HepG2 (cell line): ENCODE measurements at regions not wholly inside any gene's neighbourhood (a gene's known extent, or its start where the extent isn't known, plus 50 kb on each side); places are given as distances from the start of the nearest gene placed in this dataset.

ENCODE experiments used
- ATAC-seq: fragments of 200-7000 bp; cut with Tn5 transposase; 3 replicates; pipeline ENCODE4 v1.9.1; 2020; ENCODE audit warnings: mild to moderate bottlenecking, moderate library complexity
- BruUV-seq: library from RNA; stranded (reverse); fragments of 400-500 nt; replicated peaks from 2 replicates; lab custom pipeline; 2021; lab: Mats Ljungman, UMichigan
- CTCF ChIA-PET: fragments of 300-600 bp; formaldehyde crosslinking; extraction: SDS; loops from one replicate; lab custom pipeline; 2021; ENCODE audit warnings: low total read pairs, inconsistent platforms, low intra/inter-chr PET ratio; lab: Yijun Ruan, JAX
- POLR2A ChIA-PET: fragments of 350-600 bp; sonication (Branson Sonifier 250); formaldehyde crosslinking; loops from one replicate; lab custom pipeline; 2020; ENCODE audit warnings: antibody characterized with exemption, inconsistent platforms; lab: Yijun Ruan, JAX
- DNase-seq: peaks from one replicate; pipeline ENCODE4 v3.0.0-alpha.2; 2015; ENCODE audit warnings: low spot score
- FAIRE-seq: peaks from 3 replicates; lab custom pipeline; 2011; peaks lifted over from hg19 to GRCh38; lab: Jason Lieb, UNC
- H2AFZ ChIP-seq: one replicate; pipeline ENCODE4 v1.6.1; 2011; ENCODE audit warnings: low read length, inconsistent platforms
- H3K27ac ChIP-seq: fragments of 300-600 bp; 3 replicates; pipeline ENCODE4 v1.8.0; 2011; ENCODE audit warnings: mixed run types, mild to moderate bottlenecking, mixed read lengths, low read length, inconsistent platforms; ENCODE audit not compliant: insufficient read depth; ENCODE audit errors: extremely low read length
- H3K27me3 ChIP-seq, 2 experiments: fragments of 200-600 bp in 1 of 2; 2 replicates in 1 of 2; 3 replicates in 1 of 2; pipeline versions ENCODE4 v1.6.0 to v1.8.0; 2011; ENCODE audit warnings: low read length in 2 of 2, mild to moderate bottlenecking in 2 of 2, moderate library complexity in 2 of 2, inconsistent platforms in 1 of 2; ENCODE audit not compliant: insufficient read depth in 2 of 2, control insufficient read depth in 1 of 2
- H3K36me3 ChIP-seq, 2 experiments: fragments of 200-600 bp in 1 of 2; replicated peaks in 1 of 2; 2 replicates in 1 of 2; 3 replicates in 1 of 2; pipeline versions ENCODE4 v1.5.1 to v1.8.0; 2011; ENCODE audit warnings: low read length in 2 of 2, inconsistent platforms in 1 of 2; ENCODE audit not compliant: insufficient read depth in 2 of 2, control insufficient read depth in 1 of 2
- H3K4me1 ChIP-seq: 2 replicates; pipeline ENCODE4 v1.5.1; 2012; ENCODE audit warnings: low read length, inconsistent platforms; ENCODE audit not compliant: insufficient read depth
- H3K4me2 ChIP-seq: 2 replicates; pipeline ENCODE4 v1.6.0; 2011; ENCODE audit warnings: low read depth, low read length, inconsistent platforms
- H3K4me3 ChIP-seq, 3 experiments: fragments of 200-600 bp in 1 of 3; sonication (generic), shearing (Covaris generic) in 1 of 3; replicated peaks in 1 of 3; 2 replicates each; pipeline ENCODE4 v1.5.1; 2011 to 2016; ENCODE audit warnings: low read length in 3 of 3, inconsistent platforms in 2 of 3, low read depth in 2 of 3, mild to moderate bottlenecking in 2 of 3, control low read depth in 1 of 3, mixed read lengths in 1 of 3; ENCODE audit not compliant: insufficient read depth in 1 of 3
- H3K79me2 ChIP-seq: one replicate; pipeline ENCODE4 v1.6.1; 2011; ENCODE audit warnings: low read length, inconsistent platforms; ENCODE audit not compliant: insufficient read depth
- H3K9ac ChIP-seq: 2 replicates; pipeline ENCODE4 v1.6.0; 2011; ENCODE audit warnings: mild to moderate bottlenecking, low read depth, low read length, inconsistent platforms; ENCODE audit not compliant: insufficient read depth
- H3K9me3 ChIP-seq: 2 replicates; pipeline ENCODE4 v1.5.1; 2012; ENCODE audit warnings: mild to moderate bottlenecking, low read length
- H4K20me1 ChIP-seq: 2 replicates; pipeline ENCODE4 v1.6.0; 2011; ENCODE audit warnings: inconsistent platforms, mild to moderate bottlenecking, low read length, moderate library complexity; ENCODE audit not compliant: insufficient read depth
- BCL3 ChIP-seq: sonication (generic); formaldehyde crosslinking; IDR thresholded peaks from 2 replicates; pipeline ENCODE4 v1.5.1; 2020; ENCODE audit warnings: mild to moderate bottlenecking, missing genetic modification reagents, moderate library complexity
- ELK4 ChIP-seq: sonication (generic); formaldehyde crosslinking; IDR thresholded peaks from 2 replicates; pipeline ENCODE4 v1.9.0; 2021; ENCODE audit warnings: missing genetic modification reagents, borderline replicate concordance
- GTF3A ChIP-seq: sonication (generic); formaldehyde crosslinking; conservative IDR thresholded peaks from 2 replicates; pipeline ENCODE4 v1.4.0; 2020; ENCODE audit warnings: mild to moderate bottlenecking, missing genetic modification reagents
- HMGXB3 ChIP-seq: sonication (generic); formaldehyde crosslinking; IDR thresholded peaks from 2 replicates; pipeline ENCODE4 v1.4.0; 2020; ENCODE audit warnings: missing genetic modification reagents, borderline replicate concordance
- NFE2L1 ChIP-seq: sonication (generic); formaldehyde crosslinking; IDR thresholded peaks from 2 replicates; pipeline ENCODE4 v1.4.0; 2020; ENCODE audit warnings: missing genetic modification reagents, mild to moderate bottlenecking, borderline replicate concordance
- PHF20 ChIP-seq: sonication (generic); formaldehyde crosslinking; IDR thresholded peaks from 2 replicates; pipeline ENCODE4 v1.5.0; 2020; ENCODE audit warnings: mild to moderate bottlenecking, missing genetic modification reagents
- ZFP82 ChIP-seq: sonication (generic); formaldehyde crosslinking; IDR thresholded peaks from 2 replicates; pipeline ENCODE4 v1.5.1; 2020; ENCODE audit warnings: mild to moderate bottlenecking, missing genetic modification reagents, borderline replicate concordance
- ZFX ChIP-seq: sonication (generic); formaldehyde crosslinking; IDR thresholded peaks from 2 replicates; pipeline ENCODE4 v1.4.0; 2020; ENCODE audit warnings: mild to moderate bottlenecking, low read depth, missing genetic modification reagents, moderate library complexity
- ZNF101 ChIP-seq: sonication (generic); formaldehyde crosslinking; IDR thresholded peaks from 2 replicates; pipeline ENCODE4 v1.4.0; 2020; ENCODE audit warnings: mild to moderate bottlenecking, low read depth, missing genetic modification reagents, borderline replicate concordance
- ZNF496 ChIP-seq: sonication (generic); formaldehyde crosslinking; IDR thresholded peaks from 2 replicates; pipeline ENCODE4 v1.8.1; 2023; ENCODE audit warnings: mild to moderate bottlenecking, moderate library complexity, missing genetic modification reagents; ENCODE audit not compliant: insufficient replicate concordance
- ZZZ3 ChIP-seq: sonication (generic); formaldehyde crosslinking; IDR thresholded peaks from 2 replicates; pipeline ENCODE4 v1.4.0; 2020; ENCODE audit warnings: missing genetic modification reagents, mild to moderate bottlenecking, borderline replicate concordance
- WGBS: methylation state at CpG from one replicate; pipeline ENCODE4 v1.1.6; 2017; ENCODE audit warnings: low lambda C conversion rate; 5-methylcytosine and 5-hydroxymethylcytosine counted together
- in situ Hi-C: cut with HindIII; loops from 2 replicates; pipeline ENCODE4 v1.10.0; 2017; ENCODE audit warnings: low pct_unique_long_range_greater_than_20kb; ENCODE audit not compliant: extremely low pct_ligation_motif_present
- intact Hi-C: fragments of 100-400 bp; cut with micrococcal nuclease; formaldehyde crosslinking; loops from one replicate; pipeline ENCODE4 v1.10.0; 2022; ENCODE audit not compliant: unreplicated experiment

- intact Hi-C loops (no loop called here), in situ Hi-C loops (no loop called here)
- no peaks in the 10 kb centered on the region for H3K9me3 ChIP-seq
- no peak overlapping the region for H3K4me2 ChIP-seq
- ChIA-PET POLR2A (no interaction called here), CTCF (no interaction called here)
- no peak overlapping the region for H3K27ac ChIP-seq
- H3K9ac ChIP-seq: no peak overlapping the region
- no TSS peak for BruUV-seq
- peaks cover 0 to 32% of the 10 kb centered on the region in 2 experiments; a peak in 4 of 5 replicates for H3K27me3 ChIP-seq
- 10% methylated on average over 3 of the region's 3 CpGs for WGBS
- no peaks in the 10 kb centered on the region for H3K36me3 ChIP-seq
- no peak for DNase-seq
- H3K4me1 ChIP-seq: no peaks in the 10 kb centered on the region
- H2AFZ ChIP-seq: no peak overlapping the region
- TF ChIP-seq ELK4 (CRISPR knock-in tag): no peak
- TF ChIP-seq NFE2L1 (CRISPR knock-in tag): no peak
- no peak for TF ChIP-seq ZNF101 (CRISPR knock-in tag)
- TF ChIP-seq PHF20 (CRISPR knock-in tag): no peak
- TF ChIP-seq ZFX (CRISPR knock-in tag): no peak
- no peak for TF ChIP-seq GTF3A (CRISPR knock-in tag)
- no peak for TF ChIP-seq ZZZ3 (CRISPR knock-in tag)
- TF ChIP-seq BCL3 (CRISPR knock-in tag): no peak
- no peak for TF ChIP-seq ZFP82 (CRISPR knock-in tag)
- TF ChIP-seq HMGXB3: no peak
- no peak for TF ChIP-seq ZNF496 (CRISPR knock-in tag)
- ATAC-seq: no peak
- H3K79me2 ChIP-seq: no peaks in the 10 kb centered on the region
- FAIRE-seq: no peak
- H3K4me3 ChIP-seq: no peak overlapping the region
- no peaks in the 10 kb centered on the region for H4K20me1 ChIP-seq
Observed at GRCh38 chr2:131584380-131584779, 56.7 kb downstream of the CCDC74A start.
